Body of pancreas (tissue), 4 donors: ENCODE measurements at regions not wholly inside any gene's neighbourhood (a gene's known extent, or its start where the extent isn't known, plus 50 kb on each side); places are given as distances from the start of the nearest gene placed in this dataset.

Experiments
- ATAC-seq: fragments of 150-250 bp; one replicate; pipeline ENCODE4 v1.9.1; 2016
- DNase-seq, 4 donors: peaks; one replicate each; pipeline ENCODE4 v3.0.0-alpha.2; 2019
- H3K27ac ChIP-seq, 4 donors: fragments of 200-600 bp; sonication (generic); 1 replicate in 3 of 4; 2 replicates in 1 of 4; pipeline versions ENCODE4 v1.5.1 to v1.6.1; 2016 to 2019; ENCODE audit warnings: mild to moderate bottlenecking in 1 of 4, mixed read lengths in 1 of 4, moderate library complexity in 1 of 4
- H3K27me3 ChIP-seq, 2 donors: fragments of 200-600 bp; sonication (generic); one replicate each; pipeline ENCODE4 v1.6.0; 2016; ENCODE audit warnings: mild to moderate bottlenecking in 1 of 2
- H3K36me3 ChIP-seq, 2 donors: fragments of 200-600 bp; sonication (generic); replicated peaks in 1 of 2; 2 replicates each; pipeline ENCODE4 v1.5.1; 2016; ENCODE audit warnings: low read depth in 2 of 2; ENCODE audit not compliant: insufficient read depth in 1 of 2
- H3K4me1 ChIP-seq: fragments of 200-600 bp; sonication (generic); one replicate; pipeline ENCODE4 v1.6.0; 2016
- H3K4me3 ChIP-seq, 2 donors: fragments of 200-600 bp; sonication (generic); 1 replicate in 1 of 2; 2 replicates in 1 of 2; pipeline ENCODE4 v1.5.1; 2016 to 2019
- H3K9me3 ChIP-seq, 3 donors: fragments of 200-600 bp; sonication (generic); 1 replicate in 2 of 3; 2 replicates in 1 of 3; pipeline ENCODE4 v1.5.1; 2016
- CTCF ChIP-seq, 7 experiments: fragments of 450-650 bp in 4 of 7; fragments of 200-600 bp in 3 of 7; sonication (generic) in 3 of 7; IDR thresholded peaks; one replicate each; pipeline ENCODE4 v1.5.1; 2016 to 2019; ENCODE audit warnings: antibody characterized with exemption in 7 of 7
- POLR2A ChIP-seq, 3 donors: fragments of 450-650 bp; IDR thresholded peaks; one replicate each; pipeline ENCODE4 v1.6.1; 2016; ENCODE audit warnings: antibody characterized with exemption in 3 of 3, mild to moderate bottlenecking in 2 of 3
- WGBS, 2 donors: methylation state at CpG; one replicate each; pipeline ENCODE4 v1.1.5; 2017; 5-methylcytosine and 5-hydroxymethylcytosine counted together
- intact Hi-C: fragments of 100-400 bp; cut with DNase I; formaldehyde crosslinking; loops from one replicate; pipeline ENCODE4 v1.15.1; 2023

GRCh38 chr4:184575306-184575705 is 73.9 kb downstream of the CASP3 start:
- no peaks in the 10 kb centered on the region for H3K36me3 ChIP-seq
- ATAC-seq (no peak), DNase-seq (no peak)
- H3K27ac ChIP-seq, result no peak overlapping the region
- intact Hi-C loops, result no loop called here
- WGBS, 2 donors, result 28 to 57% methylated on average over 1 of the region's 1 CpG
- no peaks in the 10 kb centered on the region for H3K9me3 ChIP-seq
- H3K4me1 ChIP-seq, result no peaks in the 10 kb centered on the region
- no peaks in the 10 kb centered on the region for H3K27me3 ChIP-seq
- no peak for TF ChIP-seq POLR2A (IDR thresholded peaks at IDR 0.05)
- no peak for TF ChIP-seq CTCF (IDR thresholded peaks at IDR 0.05)
- no peak overlapping the region for H3K4me3 ChIP-seq

GRCh38 chr4:184574861-184575260 is 74.4 kb downstream of the CASP3 start:
- ATAC-seq (no peak), DNase-seq (no peak)
- Histone ChIP-seq H3K27me3 (no peaks in the 10 kb centered on the region), H3K36me3 (no peaks in the 10 kb centered on the region), H3K4me1 (no peaks in the 10 kb centered on the region), H3K4me3 (no peak overlapping the region), H3K27ac (no peak overlapping the region), H3K9me3 (no peaks in the 10 kb centered on the region)
- intact Hi-C loops, result no loop called here
- no peak for TF ChIP-seq CTCF (IDR thresholded peaks at IDR 0.05)
- TF ChIP-seq POLR2A (IDR thresholded peaks at IDR 0.05), result no peak
- 54 to 65% methylated on average over 5 of the region's 5 CpGs for whole genome bisulfite sequencing, 2 donors

GRCh38 chr4:184573701-184574100 is 75.5 kb downstream of the CASP3 start:
- no peak overlapping the region for H3K4me3 ChIP-seq
- intact Hi-C loops, result no loop called here
- no peaks in the 10 kb centered on the region for H3K27me3 ChIP-seq
- TF ChIP-seq CTCF (IDR thresholded peaks at IDR 0.05) (no peak), POLR2A (IDR thresholded peaks at IDR 0.05) (no peak)
- no peaks in the 10 kb centered on the region for H3K36me3 ChIP-seq
- no peaks in the 10 kb centered on the region for H3K4me1 ChIP-seq
- DNase-seq (no peak), ATAC-seq (no peak)
- 76 to 78% methylated on average over 2 of the region's 2 CpGs for whole genome bisulfite sequencing, 2 donors
- no peak overlapping the region for H3K27ac ChIP-seq
- no peaks in the 10 kb centered on the region for H3K9me3 ChIP-seq

- 64 to 80% methylated on average over 6 of the region's 6 CpGs for WGBS, 2 donors
- intact Hi-C loops, result no loop called here
- no peak for DNase-seq
- ATAC-seq, result no peak
- Histone ChIP-seq H3K27me3 (no peaks in the 10 kb centered on the region), H3K4me3 (no peak overlapping the region), H3K27ac (no peak overlapping the region), H3K4me1 (no peaks in the 10 kb centered on the region), H3K36me3 (no peaks in the 10 kb centered on the region), H3K9me3 (no peaks in the 10 kb centered on the region)
- no peak for TF ChIP-seq POLR2A (IDR thresholded peaks at IDR 0.05)
Observed at GRCh38 chr4:184568770-184569169, 80.5 kb downstream of the CASP3 start.

GRCh38 chr4:184563621-184564020 is 85.6 kb downstream of the CASP3 start:
- H3K4me1 ChIP-seq, result no peaks in the 10 kb centered on the region
- 81 to 100% methylated on average over 2 to 3 of the region's 3 CpGs for WGBS, 2 donors
- TF ChIP-seq CTCF (IDR thresholded peaks at IDR 0.05) (no peak), POLR2A (IDR thresholded peaks at IDR 0.05) (no peak)
- H3K4me3 ChIP-seq, result no peak overlapping the region
- no peaks in the 10 kb centered on the region for H3K27me3 ChIP-seq
- DNase-seq (no peak), ATAC-seq (no peak)
- H3K9me3 ChIP-seq, result no peaks in the 10 kb centered on the region
- H3K36me3 ChIP-seq, result no peaks in the 10 kb centered on the region
- intact Hi-C loops, result no loop called here
- H3K27ac ChIP-seq, result no peak overlapping the region
